ENCODE measurements at regions not wholly inside any gene's neighbourhood (a gene's known extent, or its start where the extent isn't known, plus 50 kb on each side); places are given as distances from the start of the nearest gene placed in this dataset.

- DNase-seq: no peak
Observed at GRCh38 chr6:148653138-148653776, 93.6 kb upstream of the UST start.

- DNase-seq: peak in 1 of 14 donors; percentile 6
Observed at GRCh38 chr6:148657048-148657447, 89.8 kb upstream of the UST start.

DNA sequence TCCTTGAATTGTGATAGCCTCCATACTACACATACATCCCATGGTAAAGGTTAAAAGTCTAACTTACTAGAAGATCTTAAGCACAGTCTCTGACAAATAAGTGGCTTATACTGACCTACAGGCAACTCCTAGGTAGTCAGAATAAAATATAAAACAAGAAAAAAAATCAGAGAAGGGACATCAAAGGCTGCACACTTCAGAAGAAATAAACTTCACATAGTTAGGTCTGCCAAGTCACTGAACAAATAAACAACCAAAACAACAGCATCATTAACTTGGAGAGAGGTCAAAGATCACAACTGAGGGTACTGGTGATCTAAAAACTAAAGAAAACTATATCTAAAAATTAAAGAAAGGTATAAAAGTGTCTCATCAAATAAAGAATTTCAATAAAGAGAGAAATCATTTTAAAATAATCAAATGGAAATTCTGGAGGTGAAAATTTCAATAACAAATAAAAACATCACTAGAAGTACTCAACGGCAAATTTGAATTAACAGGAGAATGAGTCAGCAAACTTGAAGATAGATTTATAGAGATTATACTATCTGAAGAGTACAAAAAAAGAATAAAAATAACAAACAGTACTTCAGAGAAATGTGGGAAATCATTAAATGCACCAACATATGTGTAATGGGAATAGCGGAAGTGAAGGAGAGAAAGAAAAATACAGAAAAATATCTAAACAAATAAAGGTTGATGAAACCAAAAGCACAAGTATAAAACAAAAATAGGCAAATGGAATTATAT, 88.0 kb upstream of the UST start:
- DNase-seq: no peak

- DNase-seq: no peak
Observed at GRCh38 chr6:148667395-148667794, 79.4 kb upstream of the UST start.

- no peak for DNase-seq
Observed at GRCh38 chr6:148671085-148671484, 75.7 kb upstream of the UST start.

DNA sequence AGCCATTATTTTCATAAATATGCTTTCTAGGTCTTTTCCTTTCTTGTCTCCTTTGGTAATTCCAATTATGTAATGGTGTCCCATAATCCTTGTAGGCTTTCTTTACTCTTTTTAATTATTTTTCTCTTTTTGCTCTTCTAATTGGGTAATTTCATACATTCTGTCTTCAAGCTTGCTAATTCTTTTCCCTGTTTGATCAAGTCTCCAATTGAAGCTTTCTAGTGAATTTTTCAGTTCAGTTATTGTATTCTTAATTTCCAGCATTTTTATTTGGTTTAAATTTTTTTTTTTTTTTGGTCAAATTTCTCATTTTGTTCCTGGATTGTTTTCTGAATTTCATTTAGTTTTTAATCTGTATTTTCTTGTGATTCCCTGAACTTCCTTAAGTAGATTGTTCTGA, 74.9 kb upstream of the UST start:
- DNase-seq: no peak

GRCh38 chr6:148674306-148674705, 72.5 kb upstream of the UST start:
- no peak for DNase-seq

- no peak for DNase-seq
Observed at GRCh38 chr6:148677594-148678476, 69.0 kb upstream of the UST start.

GRCh38 chr6:148678682-148679081, 68.1 kb upstream of the UST start:
- no peak for DNase-seq

DNA sequence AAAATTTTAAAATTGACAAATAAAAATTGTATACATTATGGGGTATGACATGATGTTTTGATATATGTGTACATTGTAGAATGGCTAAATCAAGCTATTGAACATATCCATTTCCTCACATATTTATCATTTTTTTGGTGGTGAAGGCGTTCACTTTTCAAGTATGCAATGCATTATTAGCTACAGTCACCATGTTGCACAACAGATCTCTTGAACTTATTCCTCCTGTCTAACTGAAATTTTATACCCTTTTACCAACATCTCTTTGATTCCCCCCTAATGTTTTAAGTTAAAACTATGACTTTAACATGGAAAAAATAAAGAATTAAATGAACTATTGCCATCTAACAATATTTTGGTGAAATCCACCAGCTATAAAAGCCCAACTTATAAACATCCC, 65.2 kb upstream of the UST start:
- DNase-seq: no peak

- DNase-seq: no peak
Observed at GRCh38 chr6:148682252-148682651, 64.6 kb upstream of the UST start.

DNA sequence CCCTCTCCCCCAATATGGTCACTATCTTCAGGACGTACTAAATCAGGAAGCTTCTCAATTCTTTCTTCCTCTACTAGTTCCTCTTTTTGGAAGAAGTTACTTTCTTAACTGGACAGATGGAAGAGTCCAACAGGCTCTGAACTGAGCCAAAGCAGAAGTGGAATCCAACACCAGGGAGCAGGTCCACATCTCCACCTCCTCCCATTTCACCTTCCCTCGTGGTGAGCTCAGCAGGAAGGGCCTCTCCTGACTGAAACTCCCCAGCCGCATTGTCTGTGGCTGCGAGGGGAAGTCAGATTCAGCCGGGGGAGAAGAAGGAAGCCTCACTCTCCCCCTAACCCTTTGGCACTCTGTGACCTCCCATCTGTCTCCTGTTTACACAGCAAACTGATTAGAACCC, 63.8 kb upstream of the UST start:
- DNase-seq: peak in 3 of 14 donors; percentile 10 to 27 (median 21)

GRCh38 chr6:148689168-148689567, 57.7 kb upstream of the UST start:
- DNase-seq: no peak

GRCh38 chr6:148693882-148694484, 52.8 kb upstream of the UST start:
- no peak for DNase-seq
